Small intestine (tissue), 7 donors: ENCODE measurements at regions not wholly inside any gene's neighbourhood (a gene's known extent, or its start where the extent isn't known, plus 50 kb on each side); places are given as distances from the start of the nearest gene placed in this dataset.
"Not testable (repeated sequence)": the region's sequence is repeated elsewhere in the genome, so short reads cannot be mapped to it uniquely, and the experiment has no call there.

ENCODE experiments used
- DNase-seq, 2 donors: peaks; one replicate each; pipeline versions ENCODE4 v3.0.0 to v3.0.0-alpha.2; 2013
- FAIRE-seq: peaks from 2 replicates; lab custom pipeline; 2012; peaks lifted over from hg19 to GRCh38; lab: Jason Lieb, UNC
- H3K27ac ChIP-seq, 3 donors: one replicate each; pipeline ENCODE4 v1.5.1; 2013; ENCODE audit warnings: low read length in 2 of 3, mild to moderate bottlenecking in 2 of 3, control low read depth in 1 of 3, inconsistent platforms in 1 of 3, low read depth in 1 of 3, moderate library complexity in 1 of 3
- H3K27me3 ChIP-seq, 3 donors: one replicate each; pipeline ENCODE4 v1.6.1; 2013; ENCODE audit warnings: low read length in 3 of 3, inconsistent platforms in 1 of 3; ENCODE audit not compliant: control insufficient read depth in 3 of 3, insufficient read depth in 3 of 3
- H3K36me3 ChIP-seq, 3 donors: one replicate each; pipeline ENCODE4 v1.6.1; 2013; ENCODE audit warnings: low read length in 3 of 3, inconsistent platforms in 1 of 3, low read depth in 1 of 3, mild to moderate bottlenecking in 1 of 3, moderate library complexity in 1 of 3; ENCODE audit not compliant: control insufficient read depth in 3 of 3, insufficient read depth in 2 of 3
- H3K4me1 ChIP-seq, 3 donors: one replicate each; pipeline ENCODE4 v1.6.1; 2013; ENCODE audit warnings: low read length in 2 of 3, inconsistent platforms in 1 of 3, low read depth in 1 of 3, mild to moderate bottlenecking in 1 of 3, moderate library complexity in 1 of 3; ENCODE audit not compliant: control insufficient read depth in 3 of 3, insufficient read depth in 2 of 3
- H3K4me3 ChIP-seq, 3 donors: one replicate each; pipeline ENCODE4 v1.5.1; 2013; ENCODE audit warnings: low read length in 3 of 3, control low read depth in 1 of 3, inconsistent platforms in 1 of 3, low read depth in 1 of 3, mild to moderate bottlenecking in 1 of 3, moderate library complexity in 1 of 3
- H3K9me3 ChIP-seq, 2 donors: one replicate each; pipeline ENCODE4 v1.6.1; 2013; ENCODE audit warnings: low read depth in 1 of 2, low read length in 1 of 2; ENCODE audit not compliant: control insufficient read depth in 2 of 2, insufficient read depth in 1 of 2
- WGBS, 3 donors: extraction: QIAGEN DNeasy Blood & Tissue Kit; methylation state at CpG; one replicate each; pipeline ENCODE4 v1.1.7; 2013; 5-methylcytosine and 5-hydroxymethylcytosine counted together
- donor health status: healthy with polysubstance abuse.
- donor health status: control.
- donor health status: control.
- donor health status: Bipolar disorder and iron deficiency.
- donor health status: healthy.

DNA sequence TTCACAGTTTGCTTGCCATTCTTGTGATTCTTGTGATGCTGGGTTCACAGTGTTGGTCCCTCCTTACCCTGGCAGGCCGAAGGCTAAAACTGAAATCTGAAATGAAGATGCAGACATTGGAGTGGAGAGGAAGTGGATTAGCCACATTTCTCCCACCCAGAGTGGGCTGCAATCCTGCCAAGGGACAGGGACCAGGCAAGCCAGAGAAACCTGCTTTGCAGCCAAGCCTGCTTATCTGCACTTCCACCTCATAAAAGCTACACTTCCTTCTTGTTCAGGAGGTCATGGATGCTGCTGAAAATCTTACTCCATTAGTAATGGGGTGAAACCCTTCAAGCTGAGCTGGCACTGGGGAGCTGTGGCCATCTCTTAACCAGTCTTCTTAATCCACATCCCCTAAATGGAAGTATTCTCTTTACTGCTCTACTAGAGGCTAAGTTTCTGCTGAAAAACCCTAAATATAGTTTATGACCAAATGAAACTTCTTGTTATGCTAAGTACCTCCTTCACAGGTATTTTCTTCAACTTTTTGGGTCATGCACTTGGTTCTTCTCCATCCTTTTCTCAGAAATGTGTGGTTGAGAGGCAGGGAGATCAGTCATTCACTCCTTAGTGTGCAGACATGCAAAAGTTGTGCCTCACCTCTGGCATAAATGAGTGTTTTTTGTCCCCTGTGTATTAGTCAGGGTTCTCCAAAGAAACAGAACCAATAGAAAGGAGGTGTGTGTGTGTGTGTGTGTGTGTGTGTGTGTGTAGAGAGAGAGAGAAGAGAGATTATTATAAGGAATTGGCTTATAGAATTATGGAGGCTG, 133.9 kb upstream of the BMAL1 start:
- DNase-seq (peak; percentile 56 to 76), FAIRE-seq (no peak)
- H3K36me3 ChIP-seq = no peaks in the 10 kb centered on the region
- H3K9me3 ChIP-seq = peaks cover 0 to 9% of the 10 kb centered on the region in 2 donors
- H3K27me3 ChIP-seq = no peaks in the 10 kb centered on the region
- H3K4me1 ChIP-seq = peaks cover 4 to 62% (median 9%) of the 10 kb centered on the region in 3 donors
- 21 to 50% (median 30%) methylated on average over 1 of the region's 1 CpG for WGBS, 3 donors
- peak overlapping the region in 1 of 3 donors; percentile 16 for H3K27ac ChIP-seq
- no peak overlapping the region for H3K4me3 ChIP-seq

DNA sequence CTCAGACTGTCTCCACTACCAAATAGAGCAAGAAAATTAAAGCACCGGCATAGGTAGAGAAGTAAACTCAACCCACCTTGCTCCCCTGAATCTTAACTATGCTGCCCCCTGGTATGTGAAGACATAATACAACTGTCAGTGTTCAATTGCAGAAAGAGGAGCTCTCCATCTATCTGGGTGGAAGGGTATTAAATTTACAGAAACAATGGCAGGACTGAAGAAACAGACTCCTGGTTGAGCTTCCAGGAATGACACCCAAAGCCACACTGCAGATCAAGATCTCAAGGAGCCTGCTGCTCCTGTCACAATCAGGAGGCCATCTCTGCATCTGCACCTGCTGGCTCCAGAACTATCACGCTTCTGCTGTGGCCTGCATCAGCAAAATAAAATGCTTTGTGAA, 132.1 kb upstream of the BMAL1 start:
- DNase-seq = no peak

DNA sequence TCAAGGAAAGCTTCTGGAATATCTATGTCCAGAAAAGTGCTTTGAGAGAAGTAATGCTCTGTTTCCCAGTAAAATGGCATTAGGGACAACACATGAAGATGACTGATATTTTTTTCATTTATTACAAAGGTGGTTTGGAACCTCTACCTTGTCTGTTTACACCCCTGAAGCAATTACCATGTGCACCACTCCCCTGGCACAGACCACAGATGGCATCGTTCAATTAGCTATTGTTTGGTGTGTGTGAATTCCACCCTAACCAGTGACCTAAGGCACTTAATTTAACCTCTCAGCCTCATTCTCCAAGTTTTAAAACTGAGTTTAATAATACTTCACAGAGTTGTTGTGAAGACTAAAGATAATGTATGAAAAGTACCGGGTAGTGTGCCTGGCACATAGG, 127.6 kb upstream of the BMAL1 start:
- no peaks in the 10 kb centered on the region for H3K36me3 ChIP-seq
- H3K4me3 ChIP-seq = no peak overlapping the region
- peaks cover 0 to 18% (median 0%) of the 10 kb centered on the region in 3 donors for H3K4me1 ChIP-seq
- no peak overlapping the region for H3K27ac ChIP-seq
- WGBS, 3 donors = 26 to 69% (median 37%) methylated on average over 2 of the region's 2 CpGs
- FAIRE-seq = no peak
- no peak for DNase-seq
- no peaks in the 10 kb centered on the region for H3K9me3 ChIP-seq
- H3K27me3 ChIP-seq = no peaks in the 10 kb centered on the region

More for the DNA sequence above, 132.1 kb upstream of the BMAL1 start:
- 77 to 89% (median 87%) methylated on average over 2 of the region's 2 CpGs for WGBS, 3 donors
- H3K36me3 ChIP-seq = no peaks in the 10 kb centered on the region
- H3K27ac ChIP-seq = peak overlapping the region in 1 of 3 donors; percentile 48
- peaks cover 4 to 62% (median 6%) of the 10 kb centered on the region in 3 donors for H3K4me1 ChIP-seq
- no peak for FAIRE-seq
- no peaks in the 10 kb centered on the region for H3K9me3 ChIP-seq
- no peak overlapping the region for H3K4me3 ChIP-seq
- no peaks in the 10 kb centered on the region for H3K27me3 ChIP-seq

DNA sequence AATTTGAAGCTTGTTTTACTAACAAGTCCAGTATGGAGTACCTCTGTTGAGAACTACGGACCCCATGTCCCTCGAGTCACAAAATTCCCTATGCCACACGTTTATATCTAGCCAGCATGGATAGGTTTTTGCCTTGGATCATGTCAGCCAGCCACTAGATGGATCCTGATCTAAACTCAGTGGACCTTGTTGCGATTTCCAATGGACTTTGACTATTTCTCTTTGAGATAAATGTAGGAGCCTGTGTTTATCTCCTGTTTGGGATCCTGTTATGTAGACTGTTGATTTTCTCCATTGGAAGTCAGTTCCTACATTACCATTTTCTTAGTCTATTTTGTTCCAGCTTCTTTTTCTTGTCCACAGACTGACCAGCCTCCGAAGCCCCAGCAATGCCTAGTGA, 127.1 kb upstream of the BMAL1 start:
- no peak for FAIRE-seq
- no peaks in the 10 kb centered on the region for H3K36me3 ChIP-seq
- no peaks in the 10 kb centered on the region for H3K27me3 ChIP-seq
- H3K4me3 ChIP-seq = no peak overlapping the region
- H3K9me3 ChIP-seq = no peaks in the 10 kb centered on the region
- peaks cover 0 to 13% (median 0%) of the 10 kb centered on the region in 3 donors for H3K4me1 ChIP-seq
- H3K27ac ChIP-seq = no peak overlapping the region
- 69 to 74% (median 73%) methylated on average over 5 of the region's 5 CpGs for WGBS, 3 donors
- DNase-seq = peak; percentile 27 to 56

DNA sequence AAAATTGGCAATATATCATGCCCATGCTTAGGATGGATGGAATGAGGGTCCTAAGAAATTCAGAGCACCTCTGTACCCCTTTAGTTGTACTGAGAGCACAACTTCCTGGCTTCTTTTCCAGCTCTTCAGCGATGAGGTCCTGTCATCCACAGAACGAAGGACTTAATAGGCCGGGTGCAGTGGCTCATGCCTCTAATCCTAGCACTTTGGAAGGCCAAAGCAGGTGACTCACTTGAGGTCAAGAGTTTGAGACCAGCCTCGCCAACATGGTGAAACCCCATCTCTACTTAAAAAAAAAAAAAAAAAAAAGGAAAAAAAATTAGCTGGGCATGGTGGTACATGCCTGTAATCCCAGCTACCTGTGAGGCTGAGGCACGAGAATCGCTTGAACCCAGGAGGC, 125.3 kb upstream of the BMAL1 start:
- Histone ChIP-seq H3K4me1 (peaks cover 0 to 9% (median 0%) of the 10 kb centered on the region in 3 donors), H3K27ac (no peak overlapping the region), H3K36me3 (no peaks in the 10 kb centered on the region), H3K4me3 (no peak overlapping the region), H3K27me3 (no peaks in the 10 kb centered on the region), H3K9me3 (no peaks in the 10 kb centered on the region)
- DNase-seq (no peak), FAIRE-seq (no peak)
- 62 to 83% (median 69%) methylated on average over 6 of the region's 6 CpGs for WGBS, 3 donors

DNA sequence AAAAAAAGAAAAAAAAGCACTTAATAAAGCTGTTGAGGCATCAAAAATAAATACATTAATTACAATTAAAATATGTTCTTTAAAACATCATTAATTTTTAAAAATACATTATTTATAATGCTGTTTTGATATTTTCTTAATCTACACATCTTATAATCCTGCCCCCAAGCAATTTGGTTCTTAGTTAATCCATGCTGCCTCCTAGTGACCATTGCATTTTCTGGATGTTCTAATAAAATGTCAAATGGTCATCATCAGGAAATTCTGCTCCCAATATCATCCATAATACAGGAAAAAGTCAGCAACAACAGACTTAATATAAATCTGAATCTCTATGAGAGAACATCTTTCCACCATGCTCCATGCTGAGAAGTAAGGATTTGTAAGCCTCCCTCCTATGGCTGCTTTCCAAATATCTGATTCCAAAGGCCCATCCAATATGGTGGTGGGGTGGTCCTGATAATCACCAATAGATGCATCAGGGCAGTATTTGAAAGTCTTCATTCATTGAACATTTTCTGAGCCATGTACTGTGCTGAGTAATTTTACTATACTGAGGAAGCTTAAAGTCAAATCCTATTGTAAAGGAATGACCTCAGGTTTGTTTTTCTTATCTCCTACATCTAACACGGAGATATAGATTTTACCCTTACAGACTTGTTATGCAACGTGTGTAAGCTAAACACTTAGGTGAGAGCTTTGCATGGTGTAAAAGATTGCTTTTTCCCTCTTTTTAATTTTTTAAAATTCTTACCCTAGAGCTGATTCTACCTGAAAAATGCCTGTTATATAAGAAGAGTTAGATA, 124.7 kb upstream of the BMAL1 start:
- WGBS, 3 donors = 7 to 29% (median 26%) methylated on average over 2 of the region's 2 CpGs
- Histone ChIP-seq H3K36me3 (no peaks in the 10 kb centered on the region), H3K4me1 (peaks cover 0 to 9% (median 0%) of the 10 kb centered on the region in 3 donors), H3K4me3 (no peak overlapping the region), H3K27ac (no peak overlapping the region), H3K27me3 (no peaks in the 10 kb centered on the region), H3K9me3 (no peaks in the 10 kb centered on the region)
- FAIRE-seq (no peak), DNase-seq (peak; percentile 31 to 45)

DNA sequence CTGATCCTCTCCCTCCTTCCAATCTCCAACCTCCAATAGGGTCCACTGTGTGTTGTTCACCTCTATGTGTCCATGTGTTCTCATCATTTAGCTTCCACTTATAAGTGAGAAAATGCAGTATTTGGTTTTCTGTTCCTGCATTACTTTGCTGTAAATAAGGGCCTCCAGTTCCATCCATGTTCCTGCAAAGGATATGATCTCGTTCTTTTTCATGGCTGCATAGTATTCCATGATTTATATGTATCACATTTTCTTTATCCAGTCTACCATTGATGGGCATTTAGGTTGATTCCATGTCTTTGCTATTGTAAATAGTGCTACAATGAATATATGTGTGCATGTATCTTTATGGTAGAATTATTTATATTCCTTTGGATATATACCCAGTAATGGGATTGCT, 123.2 kb upstream of the BMAL1 start:
- H3K36me3 ChIP-seq, FAIRE-seq, H3K4me3 ChIP-seq, H3K27ac ChIP-seq, H3K4me1 ChIP-seq, DNase-seq, H3K27me3 ChIP-seq, H3K9me3 ChIP-seq: not testable (repeated sequence)
- WGBS, 3 donors = 65 to 87% (median 84%) methylated on average over 1 of the region's 1 CpG

DNA sequence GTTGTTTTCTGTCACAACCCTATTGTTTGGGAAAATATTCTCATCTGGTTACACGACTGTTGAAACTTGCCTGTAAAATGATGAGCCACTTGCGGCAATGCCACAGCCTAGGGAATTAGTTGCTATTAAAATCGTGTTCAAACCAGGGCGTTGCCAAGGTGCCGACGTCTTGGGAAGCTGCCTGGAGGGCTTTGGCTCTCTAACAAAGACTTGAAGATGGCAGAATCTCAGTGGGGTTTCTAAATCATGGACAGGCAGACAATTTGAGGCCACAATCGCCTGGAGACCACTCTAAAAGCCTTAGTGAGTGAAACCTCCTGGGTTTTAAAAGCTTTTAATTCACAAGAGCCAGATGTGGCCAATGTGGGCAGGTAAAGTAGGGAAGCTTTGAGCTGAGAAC, 117.2 kb upstream of the BMAL1 start:
- DNase-seq = no peak
- no peaks in the 10 kb centered on the region for H3K4me1 ChIP-seq
- no peak overlapping the region for H3K27ac ChIP-seq
- WGBS, 3 donors = 76 to 81% (median 77%) methylated on average over 7 of the region's 7 CpGs
- FAIRE-seq = no peak
- H3K4me3 ChIP-seq = no peak overlapping the region
- no peaks in the 10 kb centered on the region for H3K9me3 ChIP-seq
- no peaks in the 10 kb centered on the region for H3K27me3 ChIP-seq
- H3K36me3 ChIP-seq = no peaks in the 10 kb centered on the region
